Body of pancreas (tissue), 4 donors: ENCODE measurements at regions not wholly inside any gene's neighbourhood (a gene's known extent, or its start where the extent isn't known, plus 50 kb on each side); places are given as distances from the start of the nearest gene placed in this dataset.

ENCODE experiments used
- ATAC-seq: fragments of 150-250 bp; one replicate; pipeline ENCODE4 v1.9.1; 2016
- DNase-seq, 4 donors: peaks; one replicate each; pipeline ENCODE4 v3.0.0-alpha.2; 2019
- H3K27ac ChIP-seq, 4 donors: fragments of 200-600 bp; sonication (generic); 1 replicate in 3 of 4; 2 replicates in 1 of 4; pipeline versions ENCODE4 v1.5.1 to v1.6.1; 2016 to 2019; ENCODE audit warnings: mild to moderate bottlenecking in 1 of 4, mixed read lengths in 1 of 4, moderate library complexity in 1 of 4
- H3K27me3 ChIP-seq, 2 donors: fragments of 200-600 bp; sonication (generic); one replicate each; pipeline ENCODE4 v1.6.0; 2016; ENCODE audit warnings: mild to moderate bottlenecking in 1 of 2
- H3K36me3 ChIP-seq, 2 donors: fragments of 200-600 bp; sonication (generic); replicated peaks in 1 of 2; 2 replicates each; pipeline ENCODE4 v1.5.1; 2016; ENCODE audit warnings: low read depth in 2 of 2; ENCODE audit not compliant: insufficient read depth in 1 of 2
- H3K4me1 ChIP-seq: fragments of 200-600 bp; sonication (generic); one replicate; pipeline ENCODE4 v1.6.0; 2016
- H3K4me3 ChIP-seq, 2 donors: fragments of 200-600 bp; sonication (generic); 1 replicate in 1 of 2; 2 replicates in 1 of 2; pipeline ENCODE4 v1.5.1; 2016 to 2019
- H3K9me3 ChIP-seq, 3 donors: fragments of 200-600 bp; sonication (generic); 1 replicate in 2 of 3; 2 replicates in 1 of 3; pipeline ENCODE4 v1.5.1; 2016
- POLR2A ChIP-seq, 3 donors: fragments of 450-650 bp; IDR thresholded peaks; one replicate each; pipeline ENCODE4 v1.6.1; 2016; ENCODE audit warnings: antibody characterized with exemption in 3 of 3, mild to moderate bottlenecking in 2 of 3
- WGBS, 2 donors: methylation state at CpG; one replicate each; pipeline ENCODE4 v1.1.5; 2017; 5-methylcytosine and 5-hydroxymethylcytosine counted together
- intact Hi-C: fragments of 100-400 bp; cut with DNase I; formaldehyde crosslinking; loops from one replicate; pipeline ENCODE4 v1.15.1; 2023
- TF ChIP-seq, protein P1 (sequence below), 7 experiments: fragments of 450-650 bp in 4 of 7; fragments of 200-600 bp in 3 of 7; sonication (generic) in 3 of 7; IDR thresholded peaks; one replicate each; pipeline ENCODE4 v1.5.1; 2016 to 2019; ENCODE audit warnings: antibody characterized with exemption in 7 of 7

DNA sequence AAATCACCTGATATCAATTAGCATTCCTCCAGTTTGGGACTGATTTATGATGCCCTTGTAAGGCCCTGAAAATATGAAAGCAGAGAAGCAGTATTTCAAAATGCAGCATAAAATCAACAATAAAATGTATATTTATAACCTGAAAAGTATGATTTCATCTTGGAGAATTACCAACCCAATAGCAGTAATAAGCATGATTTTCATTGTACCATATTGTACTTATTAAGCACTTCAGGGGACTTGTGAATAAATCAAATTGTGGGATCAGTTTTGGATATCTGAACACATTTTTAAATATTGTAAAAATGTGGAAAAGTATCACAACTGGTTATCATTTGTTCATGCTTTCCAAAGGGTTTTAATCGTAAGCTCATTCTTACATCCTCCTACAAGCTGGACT is 250.8 kb downstream of the DMRT2 start:
- Histone ChIP-seq H3K27me3 (no peaks in the 10 kb centered on the region), H3K9me3 (no peaks in the 10 kb centered on the region), H3K27ac (no peak overlapping the region), H3K36me3 (no peaks in the 10 kb centered on the region), H3K4me1 (no peaks in the 10 kb centered on the region), H3K4me3 (no peak overlapping the region)
- intact Hi-C loops: no loop called here
- DNase-seq (no peak), ATAC-seq (no peak)
- 0% methylated on average over 1 of the region's 1 CpG for WGBS, 2 donors
- TF ChIP-seq, protein P1, sequence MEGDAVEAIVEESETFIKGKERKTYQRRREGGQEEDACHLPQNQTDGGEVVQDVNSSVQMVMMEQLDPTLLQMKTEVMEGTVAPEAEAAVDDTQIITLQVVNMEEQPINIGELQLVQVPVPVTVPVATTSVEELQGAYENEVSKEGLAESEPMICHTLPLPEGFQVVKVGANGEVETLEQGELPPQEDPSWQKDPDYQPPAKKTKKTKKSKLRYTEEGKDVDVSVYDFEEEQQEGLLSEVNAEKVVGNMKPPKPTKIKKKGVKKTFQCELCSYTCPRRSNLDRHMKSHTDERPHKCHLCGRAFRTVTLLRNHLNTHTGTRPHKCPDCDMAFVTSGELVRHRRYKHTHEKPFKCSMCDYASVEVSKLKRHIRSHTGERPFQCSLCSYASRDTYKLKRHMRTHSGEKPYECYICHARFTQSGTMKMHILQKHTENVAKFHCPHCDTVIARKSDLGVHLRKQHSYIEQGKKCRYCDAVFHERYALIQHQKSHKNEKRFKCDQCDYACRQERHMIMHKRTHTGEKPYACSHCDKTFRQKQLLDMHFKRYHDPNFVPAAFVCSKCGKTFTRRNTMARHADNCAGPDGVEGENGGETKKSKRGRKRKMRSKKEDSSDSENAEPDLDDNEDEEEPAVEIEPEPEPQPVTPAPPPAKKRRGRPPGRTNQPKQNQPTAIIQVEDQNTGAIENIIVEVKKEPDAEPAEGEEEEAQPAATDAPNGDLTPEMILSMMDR (IDR thresholded peaks at IDR 0.05): no peak
- no peak for TF ChIP-seq POLR2A (IDR thresholded peaks at IDR 0.05)

DNA sequence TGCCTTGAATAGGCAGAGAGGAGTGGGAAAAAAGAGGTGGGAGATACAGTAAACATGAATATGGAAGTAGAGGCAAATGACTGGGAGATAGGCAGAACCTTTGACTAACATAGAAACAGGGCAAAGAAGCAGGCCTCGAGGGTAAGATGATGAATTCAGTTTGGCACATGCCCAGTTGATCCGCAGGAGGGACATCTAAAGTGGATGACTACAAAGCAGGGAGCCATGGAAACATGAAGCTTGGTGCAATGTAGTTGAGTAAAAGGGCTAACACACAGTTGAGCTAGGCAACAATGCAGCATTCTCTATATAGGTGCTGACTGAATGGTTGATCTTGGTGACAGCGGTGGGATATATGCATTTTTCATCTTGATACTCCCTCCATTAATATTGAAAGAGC is 253.8 kb downstream of the DMRT2 start:
- no peaks in the 10 kb centered on the region for H3K9me3 ChIP-seq
- no peak overlapping the region for H3K27ac ChIP-seq
- H3K36me3 ChIP-seq: no peaks in the 10 kb centered on the region
- H3K4me1 ChIP-seq: no peaks in the 10 kb centered on the region
- ATAC-seq (no peak), DNase-seq (no peak)
- 64 to 73% methylated on average over 3 of the region's 3 CpGs for WGBS, 2 donors
- H3K4me3 ChIP-seq: no peak overlapping the region
- H3K27me3 ChIP-seq: no peaks in the 10 kb centered on the region
- TF ChIP-seq, protein P1 (IDR thresholded peaks at IDR 0.05): no peak
- no peak for TF ChIP-seq POLR2A (IDR thresholded peaks at IDR 0.05)
- intact Hi-C loops: no loop called here

- H3K27me3 ChIP-seq: no peaks in the 10 kb centered on the region
- H3K27ac ChIP-seq: no peak overlapping the region
- no peaks in the 10 kb centered on the region for H3K9me3 ChIP-seq
- no peak overlapping the region for H3K4me3 ChIP-seq
- H3K36me3 ChIP-seq: no peaks in the 10 kb centered on the region
- WGBS, 2 donors: 68 to 69% methylated on average over 2 of the region's 2 CpGs
- no peaks in the 10 kb centered on the region for H3K4me1 ChIP-seq
- ATAC-seq (no peak), DNase-seq (no peak)
- TF ChIP-seq, protein P1 (IDR thresholded peaks at IDR 0.05): no peak
- no peak for TF ChIP-seq POLR2A (IDR thresholded peaks at IDR 0.05)
- intact Hi-C loops: no loop called here
Measured at GRCh38 chr9:1311462-1312042, 261.4 kb downstream of the DMRT2 start.

GRCh38 chr9:1319436-1319835 is 269.3 kb downstream of the DMRT2 start:
- Histone ChIP-seq H3K9me3 (no peaks in the 10 kb centered on the region), H3K27ac (no peak overlapping the region), H3K4me3 (no peak overlapping the region), H3K4me1 (no peaks in the 10 kb centered on the region), H3K27me3 (no peaks in the 10 kb centered on the region), H3K36me3 (no peaks in the 10 kb centered on the region)
- DNase-seq (no peak), ATAC-seq (no peak)
- TF ChIP-seq POLR2A (IDR thresholded peaks at IDR 0.05): no peak
- TF ChIP-seq, protein P1 (IDR thresholded peaks at IDR 0.05): no peak
- intact Hi-C loops: no loop called here
- 63 to 64% methylated on average over 4 of the region's 4 CpGs for WGBS, 2 donors

GRCh38 chr9:1320051-1320557 is 269.9 kb downstream of the DMRT2 start:
- Histone ChIP-seq H3K4me3 (no peak overlapping the region), H3K27ac (no peak overlapping the region), H3K27me3 (no peaks in the 10 kb centered on the region), H3K9me3 (no peaks in the 10 kb centered on the region), H3K36me3 (no peaks in the 10 kb centered on the region), H3K4me1 (no peaks in the 10 kb centered on the region)
- 73 to 74% methylated on average over 5 of the region's 5 CpGs for WGBS, 2 donors
- intact Hi-C loops: no loop called here
- no peak for DNase-seq
- no peak for TF ChIP-seq POLR2A (IDR thresholded peaks at IDR 0.05)
- TF ChIP-seq, protein P1 (IDR thresholded peaks at IDR 0.05): no peak
- ATAC-seq: no peak
